LNCAP (cell line): ENCODE measurements at regions not wholly inside any gene's neighbourhood (a gene's known extent, or its start where the extent isn't known, plus 50 kb on each side); places are given as distances from the start of the nearest gene placed in this dataset.

Experiments used
- CTCF ChIP-seq: fragments of 450-650 bp; IDR thresholded peaks from 2 replicates; pipeline ENCODE4 v1.5.1; 2017; ENCODE audit warnings: mild to moderate bottlenecking

DNA sequence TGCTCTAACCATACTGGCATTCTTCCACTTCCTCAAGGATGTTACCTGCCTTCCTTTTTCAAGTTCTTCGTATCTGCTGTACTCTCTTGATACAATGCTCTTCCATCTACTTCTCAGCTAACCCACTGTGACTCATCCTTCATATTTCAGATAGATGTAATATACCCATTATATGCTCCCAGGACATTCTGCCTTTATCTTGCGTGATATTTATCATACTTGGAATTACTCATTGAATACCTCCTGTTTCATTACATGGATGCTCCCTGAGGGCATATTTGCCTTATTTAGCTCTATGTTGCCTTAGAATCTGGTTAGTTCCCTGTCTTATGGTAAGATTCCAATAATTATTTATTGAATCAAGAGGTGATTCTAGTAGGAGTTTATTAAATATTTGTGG lies 706.4 kb downstream of the SORCS3 start:
- no peak for TF ChIP-seq CTCF

GRCh38 chr10:105342606-105343005 lies 701.5 kb downstream of the SORCS3 start:
- TF ChIP-seq CTCF = no peak

DNA sequence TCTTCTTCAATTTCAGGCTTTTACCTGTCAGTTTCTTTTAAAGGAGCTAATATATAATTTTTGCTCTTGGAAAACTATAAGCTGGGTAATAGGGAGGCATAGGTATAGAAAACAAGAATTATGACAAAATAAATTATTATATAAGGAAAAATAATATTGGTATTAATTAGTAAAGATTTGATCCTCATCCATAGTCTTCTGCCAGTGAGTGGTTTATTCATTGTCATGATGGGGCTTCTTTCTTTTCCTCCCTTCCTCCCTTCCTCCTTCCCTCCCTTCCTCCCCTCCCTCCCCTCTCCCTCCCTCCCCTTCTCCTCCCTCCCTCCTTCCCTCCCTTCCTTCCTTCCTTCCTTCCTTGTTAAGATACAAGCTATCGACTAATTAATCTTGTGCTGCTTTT lies 698.6 kb downstream of the SORCS3 start:
- TF ChIP-seq CTCF = no peak

GRCh38 chr10:105328503-105329133 lies 687.5 kb downstream of the SORCS3 start:
- TF ChIP-seq CTCF = no peak
